C4-2B (cell line): ENCODE measurements at regions not wholly inside any gene's neighbourhood (a gene's known extent, or its start where the extent isn't known, plus 50 kb on each side); places are given as distances from the start of the nearest gene placed in this dataset.

Source experiments
- H3K27ac ChIP-seq: fragments of 450-650 bp; 2 replicates; pipeline ENCODE4 v1.5.1; 2017
- CTCF ChIP-seq: fragments of 450-650 bp; conservative IDR thresholded peaks from 2 replicates; pipeline ENCODE4 v1.5.1; 2017; ENCODE audit warnings: mild to moderate bottlenecking
- ZFX ChIP-seq: fragments of 450-650 bp; IDR thresholded peaks from 2 replicates; pipeline ENCODE4 v1.6.1; 2017

DNA sequence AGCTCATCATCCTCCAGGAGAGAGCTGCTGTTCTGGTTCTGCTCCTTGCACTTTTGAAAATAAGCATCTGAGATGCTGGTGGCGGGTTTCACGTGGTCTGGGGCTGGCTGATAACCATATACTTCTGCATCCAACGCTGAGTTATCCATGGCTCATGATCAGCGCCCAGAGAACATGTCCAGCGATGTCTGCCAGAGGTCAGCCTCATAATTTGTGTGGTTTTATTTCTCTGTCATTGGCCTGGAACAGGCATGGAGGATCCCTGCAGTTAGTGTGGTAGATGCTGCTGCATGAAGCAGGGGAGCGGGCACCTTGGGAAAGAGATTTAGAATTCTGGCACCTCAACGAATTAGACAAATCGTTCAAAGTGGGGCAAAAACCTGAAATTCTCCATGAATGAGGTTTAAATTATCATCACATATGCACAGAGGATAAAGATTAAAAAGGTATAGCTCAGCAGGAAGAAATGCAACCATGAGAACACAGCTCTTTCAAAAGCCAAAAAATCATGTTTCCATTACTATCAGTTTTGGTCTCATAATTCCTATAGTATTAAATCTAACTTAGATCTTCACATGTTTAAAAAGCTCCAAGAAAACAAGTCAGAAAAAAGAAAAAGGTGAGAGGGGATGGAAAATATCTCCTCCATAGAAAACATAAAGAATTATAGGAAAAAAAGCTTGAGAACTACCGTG lies 157.2 kb downstream of the SOD2 start:
- TF ChIP-seq CTCF, result no peak
- TF ChIP-seq ZFX, result no peak
- no peak overlapping the region for H3K27ac ChIP-seq

- no peak overlapping the region for H3K27ac ChIP-seq
- TF ChIP-seq CTCF (no peak), ZFX (no peak)
Observed at GRCh38 chr6:159533568-159533967, 159.5 kb downstream of the SOD2 start.

GRCh38 chr6:159533016-159533415 lies 160.0 kb downstream of the SOD2 start:
- no peak for TF ChIP-seq CTCF
- no peak for TF ChIP-seq ZFX
- H3K27ac ChIP-seq, result no peak overlapping the region

DNA sequence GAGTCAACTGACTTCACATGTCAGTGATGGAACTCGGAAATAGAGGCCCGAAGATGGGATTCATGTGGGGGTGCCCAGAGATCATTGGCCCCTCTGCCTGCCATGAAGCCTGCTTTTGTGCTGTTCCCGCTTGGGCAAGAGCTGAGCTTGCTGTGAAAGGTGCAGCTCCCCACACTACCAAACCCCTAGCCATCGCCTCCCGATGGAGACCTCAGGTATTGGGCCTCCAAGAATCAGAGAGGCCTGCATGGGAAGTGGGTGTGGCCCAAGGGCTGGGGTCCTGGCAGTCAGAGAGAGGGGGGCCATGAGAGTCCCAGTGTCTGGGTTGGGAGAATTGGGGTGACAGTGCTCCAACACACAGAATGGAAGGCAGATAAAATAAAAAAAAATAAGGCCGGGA lies 160.9 kb downstream of the SOD2 start:
- TF ChIP-seq CTCF (no peak), ZFX (no peak)
- no peak overlapping the region for H3K27ac ChIP-seq

DNA sequence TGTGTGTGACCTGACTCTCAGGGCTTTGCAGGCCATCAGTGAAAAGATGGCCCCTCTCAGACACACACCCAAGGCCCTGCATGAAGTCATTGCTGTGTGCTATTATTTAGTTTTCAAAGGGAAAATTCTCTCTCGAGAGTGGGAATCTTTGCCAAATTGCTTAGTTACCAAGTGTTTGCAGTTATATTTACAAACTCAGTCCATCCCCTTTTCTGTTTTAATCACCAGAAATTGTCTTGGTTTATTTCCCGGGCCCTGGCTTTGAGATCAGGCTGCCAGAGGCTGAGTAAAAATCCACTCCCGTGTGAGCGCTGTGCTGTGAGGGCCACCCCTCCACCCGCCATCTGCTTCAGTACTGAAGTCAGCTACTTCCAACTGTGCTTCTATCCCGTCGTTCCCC lies 163.1 kb downstream of the SOD2 start:
- H3K27ac ChIP-seq, result no peak overlapping the region
- TF ChIP-seq ZFX (no peak), CTCF (no peak)

DNA sequence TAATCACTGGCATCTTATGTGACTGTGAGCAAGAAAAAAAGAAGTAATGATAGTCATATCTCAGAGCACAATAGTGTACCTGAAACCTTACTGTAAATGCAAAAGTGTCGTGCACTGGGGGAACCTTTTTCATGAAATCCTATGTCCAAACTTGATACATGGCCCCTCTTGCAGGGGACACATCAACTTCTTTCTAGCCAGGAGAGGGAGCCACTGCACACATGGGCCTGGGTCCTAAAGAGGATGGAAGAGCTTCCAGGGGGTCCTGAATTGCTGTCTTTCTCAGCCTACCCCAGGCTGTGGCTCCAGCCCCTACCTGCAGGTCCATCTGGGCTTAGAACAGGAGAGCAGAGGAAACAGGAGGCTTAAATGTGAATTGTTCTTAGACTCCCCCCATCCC lies 165.7 kb downstream of the SOD2 start:
- no peak overlapping the region for H3K27ac ChIP-seq
- TF ChIP-seq CTCF (no peak), ZFX (no peak)

- H3K27ac ChIP-seq, result no peak overlapping the region
- TF ChIP-seq ZFX (no peak), CTCF (no peak)
Observed at GRCh38 chr6:159525445-159526025, 167.5 kb downstream of the SOD2 start.
